SK-N-SH (cell line): ENCODE measurements at regions not wholly inside any gene's neighbourhood (a gene's known extent, or its start where the extent isn't known, plus 50 kb on each side); places are given as distances from the start of the nearest gene placed in this dataset.

ENCODE experiments used
- GABPA ChIP-seq: IDR thresholded peaks from 2 replicates; pipeline ENCODE4 v1.4.0; 2012; ENCODE audit warnings: low read depth, mild to moderate bottlenecking
- POLR2AphosphoS5 ChIP-seq: IDR thresholded peaks from 2 replicates; pipeline ENCODE4 v1.6.1; 2012; ENCODE audit warnings: low read depth, low read length
- RAD21 ChIP-seq: IDR thresholded peaks from 2 replicates; pipeline ENCODE4 v1.6.1; 2012; ENCODE audit warnings: mild to moderate bottlenecking, low read length
- TEAD4 ChIP-seq: IDR thresholded peaks from 2 replicates; pipeline ENCODE4 v1.4.0; 2012; ENCODE audit warnings: mild to moderate bottlenecking, borderline replicate concordance; ENCODE audit not compliant: insufficient read depth
- USF2 ChIP-seq: fragments of 150-350 bp; IDR thresholded peaks from 2 replicates; pipeline ENCODE4 v1.6.1; 2017; ENCODE audit warnings: antibody characterized with exemption, low read length, low read depth, borderline replicate concordance
- TF ChIP-seq, protein P1 (sequence below): fragments of 200-600 bp; sonication (generic); IDR thresholded peaks from 2 replicates; pipeline ENCODE4 v1.6.1; 2017; ENCODE audit warnings: antibody characterized with exemption, mild to moderate bottlenecking, moderate library complexity

GRCh38 chr17:33811984-33812577 is 443.0 kb upstream of the CCL2 start:
- TF ChIP-seq USF2 (no peak), RAD21 (no peak), GABPA (no peak), POLR2AphosphoS5 (no peak), TEAD4 (no peak)
- TF ChIP-seq, protein P1, sequence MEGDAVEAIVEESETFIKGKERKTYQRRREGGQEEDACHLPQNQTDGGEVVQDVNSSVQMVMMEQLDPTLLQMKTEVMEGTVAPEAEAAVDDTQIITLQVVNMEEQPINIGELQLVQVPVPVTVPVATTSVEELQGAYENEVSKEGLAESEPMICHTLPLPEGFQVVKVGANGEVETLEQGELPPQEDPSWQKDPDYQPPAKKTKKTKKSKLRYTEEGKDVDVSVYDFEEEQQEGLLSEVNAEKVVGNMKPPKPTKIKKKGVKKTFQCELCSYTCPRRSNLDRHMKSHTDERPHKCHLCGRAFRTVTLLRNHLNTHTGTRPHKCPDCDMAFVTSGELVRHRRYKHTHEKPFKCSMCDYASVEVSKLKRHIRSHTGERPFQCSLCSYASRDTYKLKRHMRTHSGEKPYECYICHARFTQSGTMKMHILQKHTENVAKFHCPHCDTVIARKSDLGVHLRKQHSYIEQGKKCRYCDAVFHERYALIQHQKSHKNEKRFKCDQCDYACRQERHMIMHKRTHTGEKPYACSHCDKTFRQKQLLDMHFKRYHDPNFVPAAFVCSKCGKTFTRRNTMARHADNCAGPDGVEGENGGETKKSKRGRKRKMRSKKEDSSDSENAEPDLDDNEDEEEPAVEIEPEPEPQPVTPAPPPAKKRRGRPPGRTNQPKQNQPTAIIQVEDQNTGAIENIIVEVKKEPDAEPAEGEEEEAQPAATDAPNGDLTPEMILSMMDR, result no peak
